DND-41 (cell line): ENCODE measurements at regions not wholly inside any gene's neighbourhood (a gene's known extent, or its start where the extent isn't known, plus 50 kb on each side); places are given as distances from the start of the nearest gene placed in this dataset.

ENCODE experiments used
- ATAC-seq: fragments of 200-7000 bp; cut with Tn5 transposase; 3 replicates; pipeline ENCODE4 v1.9.1; 2021; ENCODE audit warnings: low read depth; ENCODE audit not compliant: insufficient read depth
- DNase-seq: peaks from one replicate; pipeline ENCODE4 v3.0.0-alpha.2; 2020
- H2AFZ ChIP-seq: 2 replicates; pipeline ENCODE4 v1.6.0; 2012; ENCODE audit warnings: low read depth, low read length
- H3K27ac ChIP-seq: 2 replicates; pipeline ENCODE4 v1.5.1; 2012; ENCODE audit warnings: low read length, inconsistent platforms
- H3K27me3 ChIP-seq: fragments of 200-600 bp; sonication (generic); 2 replicates; pipeline ENCODE4 v1.6.0; 2012; ENCODE audit warnings: low read length, mild to moderate bottlenecking, inconsistent platforms; ENCODE audit not compliant: insufficient read depth, poor library complexity
- H3K36me3 ChIP-seq: 2 replicates; pipeline ENCODE4 v1.5.1; 2012; ENCODE audit warnings: low read length, inconsistent platforms; ENCODE audit not compliant: insufficient read depth
- H3K4me1 ChIP-seq: 2 replicates; pipeline ENCODE4 v1.5.1; 2012; ENCODE audit warnings: mild to moderate bottlenecking, low read length; ENCODE audit not compliant: insufficient read depth
- H3K4me2 ChIP-seq: 2 replicates; pipeline ENCODE4 v1.6.0; 2012; ENCODE audit warnings: mild to moderate bottlenecking, moderate library complexity, low read length, inconsistent platforms; ENCODE audit not compliant: insufficient read depth
- H3K4me3 ChIP-seq, 2 experiments: fragments of 200-600 bp in 1 of 2; shearing (Covaris generic) in 1 of 2; 2 replicates each; pipeline ENCODE4 v1.5.1; 2012 to 2016; ENCODE audit warnings: inconsistent platforms in 2 of 2, low read length in 2 of 2, mild to moderate bottlenecking in 2 of 2, low read depth in 1 of 2, moderate library complexity in 1 of 2
- H3K79me2 ChIP-seq: 2 replicates; pipeline ENCODE4 v1.6.0; 2012; ENCODE audit warnings: low read length, inconsistent platforms; ENCODE audit not compliant: insufficient read depth
- H3K9ac ChIP-seq: 2 replicates; pipeline ENCODE4 v1.6.0; 2012; ENCODE audit warnings: low read depth, mild to moderate bottlenecking, inconsistent platforms, low read length, moderate library complexity
- H3K9me3 ChIP-seq: 2 replicates; pipeline ENCODE4 v1.5.1; 2012; ENCODE audit warnings: low read length, moderate library complexity, mild to moderate bottlenecking, inconsistent platforms; ENCODE audit not compliant: insufficient read depth, severe bottlenecking
- H4K20me1 ChIP-seq: 2 replicates; pipeline ENCODE4 v1.6.0; 2012; ENCODE audit warnings: low read length; ENCODE audit not compliant: insufficient read depth
- EZH2 ChIP-seq: IDR thresholded peaks from 3 replicates; pipeline ENCODE4 v1.6.1; 2012; ENCODE audit warnings: borderline replicate concordance, low read depth, mild to moderate bottlenecking, moderate library complexity, low read length, inconsistent platforms; ENCODE audit not compliant: severe bottlenecking
- TF ChIP-seq, protein P1 (sequence below): IDR thresholded peaks from 2 replicates; pipeline ENCODE4 v1.5.1; 2012; ENCODE audit warnings: borderline replicate concordance, low read length, moderate library complexity, mild to moderate bottlenecking; ENCODE audit not compliant: poor library complexity, severe bottlenecking; ENCODE audit errors: extremely low read depth

DNA sequence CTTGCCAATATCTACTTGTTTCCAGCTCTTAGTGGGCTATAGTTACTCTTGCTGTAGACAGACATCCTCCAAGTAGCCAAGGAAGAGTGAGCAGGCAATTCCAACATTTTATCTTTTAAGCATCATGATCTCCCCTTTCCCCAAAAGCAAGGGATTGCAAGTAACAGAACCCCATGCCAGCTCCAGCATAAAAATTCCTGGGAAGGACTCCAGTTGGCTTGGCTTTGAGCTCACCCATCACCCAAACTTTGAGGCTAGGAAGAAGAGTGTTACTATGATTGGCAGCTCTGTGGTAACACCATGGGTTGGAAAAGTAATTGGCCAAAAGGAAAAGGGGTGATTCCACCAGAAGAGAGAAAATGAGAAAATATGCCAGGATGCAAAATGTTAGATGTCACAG lies 1086.4 kb upstream of the RBFOX1 start:
- Histone ChIP-seq H3K36me3 (no peaks in the 10 kb centered on the region), H4K20me1 (no peaks in the 10 kb centered on the region), H3K4me1 (no peaks in the 10 kb centered on the region), H3K9me3 (no peaks in the 10 kb centered on the region), H3K4me2 (no peak overlapping the region), H3K9ac (no peak overlapping the region), H3K79me2 (no peaks in the 10 kb centered on the region), H3K27me3 (no peaks in the 10 kb centered on the region), H3K27ac (no peak overlapping the region), H3K4me3 (no peak overlapping the region), H2AFZ (no peak overlapping the region)
- DNase-seq (no peak), ATAC-seq (no peak)
- TF ChIP-seq EZH2 = no peak
- TF ChIP-seq, protein P1, sequence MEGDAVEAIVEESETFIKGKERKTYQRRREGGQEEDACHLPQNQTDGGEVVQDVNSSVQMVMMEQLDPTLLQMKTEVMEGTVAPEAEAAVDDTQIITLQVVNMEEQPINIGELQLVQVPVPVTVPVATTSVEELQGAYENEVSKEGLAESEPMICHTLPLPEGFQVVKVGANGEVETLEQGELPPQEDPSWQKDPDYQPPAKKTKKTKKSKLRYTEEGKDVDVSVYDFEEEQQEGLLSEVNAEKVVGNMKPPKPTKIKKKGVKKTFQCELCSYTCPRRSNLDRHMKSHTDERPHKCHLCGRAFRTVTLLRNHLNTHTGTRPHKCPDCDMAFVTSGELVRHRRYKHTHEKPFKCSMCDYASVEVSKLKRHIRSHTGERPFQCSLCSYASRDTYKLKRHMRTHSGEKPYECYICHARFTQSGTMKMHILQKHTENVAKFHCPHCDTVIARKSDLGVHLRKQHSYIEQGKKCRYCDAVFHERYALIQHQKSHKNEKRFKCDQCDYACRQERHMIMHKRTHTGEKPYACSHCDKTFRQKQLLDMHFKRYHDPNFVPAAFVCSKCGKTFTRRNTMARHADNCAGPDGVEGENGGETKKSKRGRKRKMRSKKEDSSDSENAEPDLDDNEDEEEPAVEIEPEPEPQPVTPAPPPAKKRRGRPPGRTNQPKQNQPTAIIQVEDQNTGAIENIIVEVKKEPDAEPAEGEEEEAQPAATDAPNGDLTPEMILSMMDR = no peak

DNA sequence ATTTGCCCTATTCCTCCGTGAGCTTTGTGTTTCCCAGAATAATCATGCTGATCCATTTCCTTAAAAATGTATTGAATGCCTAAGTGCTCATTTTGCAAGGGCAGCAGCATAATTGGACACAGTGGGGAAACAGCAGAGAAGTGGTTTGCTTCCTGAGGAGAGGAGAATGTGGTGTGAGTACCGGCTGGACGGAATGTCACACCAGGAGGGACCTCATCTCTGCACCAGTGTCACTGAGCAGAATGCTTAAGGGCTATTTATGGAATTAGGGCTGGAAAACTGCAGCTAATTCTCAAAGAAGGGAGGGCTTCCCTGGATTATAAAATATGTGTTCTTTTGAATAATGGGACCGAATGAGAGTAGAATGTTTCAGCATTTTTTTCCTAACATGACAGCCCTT lies 1100.6 kb upstream of the RBFOX1 start:
- Histone ChIP-seq H3K4me1 (no peaks in the 10 kb centered on the region), H3K27ac (no peak overlapping the region), H3K79me2 (no peaks in the 10 kb centered on the region), H2AFZ (no peak overlapping the region), H3K4me2 (no peak overlapping the region), H3K36me3 (no peaks in the 10 kb centered on the region), H3K4me3 (no peak overlapping the region), H3K9ac (no peak overlapping the region), H3K27me3 (no peaks in the 10 kb centered on the region), H3K9me3 (no peaks in the 10 kb centered on the region), H4K20me1 (no peaks in the 10 kb centered on the region)
- DNase-seq = no peak
- TF ChIP-seq, protein P1 = no peak
- no peak for TF ChIP-seq EZH2
- no peak for ATAC-seq

DNA sequence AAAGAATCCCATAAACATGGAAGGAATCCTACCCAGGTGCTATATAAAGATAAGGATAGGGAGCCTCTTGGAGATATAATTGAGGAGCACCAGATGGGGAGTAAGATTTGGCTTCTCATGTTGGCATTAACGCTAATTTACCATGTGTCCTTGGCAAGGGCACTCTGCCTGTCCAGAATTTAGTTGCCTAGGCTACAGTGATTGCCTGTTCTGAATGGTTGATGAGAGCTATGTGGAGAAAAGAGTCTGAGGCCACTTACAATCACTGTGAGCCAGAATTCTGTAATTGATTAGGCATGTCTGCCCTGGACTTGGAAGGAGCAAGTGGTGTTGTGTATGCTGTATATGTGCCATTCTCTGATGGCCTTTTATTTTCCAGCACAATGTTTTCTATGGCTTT lies 1101.2 kb upstream of the RBFOX1 start:
- H3K9ac ChIP-seq = no peak overlapping the region
- H3K4me1 ChIP-seq = no peaks in the 10 kb centered on the region
- H3K27me3 ChIP-seq = no peaks in the 10 kb centered on the region
- no peaks in the 10 kb centered on the region for H3K36me3 ChIP-seq
- DNase-seq (no peak), ATAC-seq (no peak)
- H2AFZ ChIP-seq = no peak overlapping the region
- TF ChIP-seq, protein P1 = no peak
- TF ChIP-seq EZH2 = no peak
- no peak overlapping the region for H3K4me2 ChIP-seq
- H3K9me3 ChIP-seq = no peaks in the 10 kb centered on the region
- H3K4me3 ChIP-seq = no peak overlapping the region
- H3K79me2 ChIP-seq = no peaks in the 10 kb centered on the region
- no peak overlapping the region for H3K27ac ChIP-seq
- H4K20me1 ChIP-seq = no peaks in the 10 kb centered on the region

DNA sequence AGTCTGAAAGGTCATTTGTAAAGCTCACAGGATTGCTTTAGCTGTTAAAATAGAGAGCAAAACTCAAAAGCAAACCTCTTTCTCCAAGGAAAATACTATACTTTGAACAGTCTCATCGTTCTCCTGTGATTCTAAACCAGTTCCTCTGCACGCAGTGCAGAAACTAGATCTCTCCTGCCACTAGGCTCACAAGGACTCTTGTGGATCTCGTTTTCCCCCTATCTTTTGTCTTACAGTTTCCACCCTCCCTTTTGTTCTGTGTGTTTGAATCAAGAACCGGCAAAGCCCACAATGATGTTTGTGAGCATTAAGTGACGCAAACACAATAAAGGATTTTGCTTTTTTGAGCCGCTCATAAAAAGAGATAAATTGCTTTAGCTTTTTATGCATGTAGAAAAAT lies 1103.5 kb upstream of the RBFOX1 start:
- DNase-seq (no peak), ATAC-seq (no peak)
- Histone ChIP-seq H2AFZ (no peak overlapping the region), H3K4me3 (no peak overlapping the region), H3K9me3 (no peaks in the 10 kb centered on the region), H3K79me2 (no peaks in the 10 kb centered on the region), H3K27me3 (no peaks in the 10 kb centered on the region), H3K4me1 (no peaks in the 10 kb centered on the region), H3K4me2 (no peak overlapping the region), H3K9ac (no peak overlapping the region), H4K20me1 (no peaks in the 10 kb centered on the region), H3K36me3 (no peaks in the 10 kb centered on the region), H3K27ac (no peak overlapping the region)
- TF ChIP-seq EZH2 = no peak
- TF ChIP-seq, protein P1 = no peak
